BLaER1 (cell line): ENCODE measurements at regions not wholly inside any gene's neighbourhood (a gene's known extent, or its start where the extent isn't known, plus 50 kb on each side); places are given as distances from the start of the nearest gene placed in this dataset.

Source experiments
- H3K27ac ChIP-seq: shearing (Covaris generic); formaldehyde crosslinking; 2 replicates; pipeline ENCODE4 v1.8.1; 2022
- H3K27me3 ChIP-seq: shearing (Covaris generic); formaldehyde crosslinking; 2 replicates; pipeline ENCODE4 v1.8.1; 2022
- H3K36me3 ChIP-seq: shearing (Covaris generic); formaldehyde crosslinking; 2 replicates; pipeline ENCODE4 v1.8.1; 2022
- H3K4me1 ChIP-seq: shearing (Covaris generic); formaldehyde crosslinking; 2 replicates; pipeline ENCODE4 v1.8.1; 2022
- H3K4me2 ChIP-seq: shearing (Covaris generic); formaldehyde crosslinking; 2 replicates; pipeline ENCODE4 v1.8.1; 2022
- H3K4me3 ChIP-seq: shearing (Covaris generic); formaldehyde crosslinking; 2 replicates; pipeline ENCODE4 v1.8.1; 2022
- H3K9ac ChIP-seq: shearing (Covaris generic); formaldehyde crosslinking; 2 replicates; pipeline ENCODE4 v1.8.1; 2022
- H3K9me3 ChIP-seq: shearing (Covaris generic); formaldehyde crosslinking; 2 replicates; pipeline ENCODE4 v1.8.1; 2022
- H4K20me1 ChIP-seq: shearing (Covaris generic); formaldehyde crosslinking; 2 replicates; pipeline ENCODE4 v1.8.1; 2022
- Cebpa-rat ChIP-seq: shearing (Covaris generic); IDR thresholded peaks from 2 replicates; pipeline ENCODE4 v1.8.1; 2022

- H3K4me1 ChIP-seq: no peaks in the 10 kb centered on the region
- H3K9ac ChIP-seq: no peak overlapping the region
- peaks cover 87% of the 10 kb centered on the region for H3K27me3 ChIP-seq
- no peak overlapping the region for H3K4me3 ChIP-seq
- no peak overlapping the region for H3K27ac ChIP-seq
- TF ChIP-seq Cebpa-rat: no peak
- H3K4me2 ChIP-seq: no peak overlapping the region
- no peaks in the 10 kb centered on the region for H3K36me3 ChIP-seq
- 0 out of 2 replicates have a peak, but pooled peaks cover 5% of the 10 kb centered on the region for H4K20me1 ChIP-seq
- H3K9me3 ChIP-seq: no peaks in the 10 kb centered on the region
Measured at GRCh38 chrX:124232523-124233201, 99.8 kb upstream of the TEX13D start.

- no peak for TF ChIP-seq Cebpa-rat
Measured at GRCh38 chrX:124234348-124234747, 98.1 kb upstream of the TEX13D start.

GRCh38 chrX:124238268-124238667 lies 94.2 kb upstream of the TEX13D start:
- H3K9ac ChIP-seq: no peak overlapping the region
- H3K9me3 ChIP-seq: no peaks in the 10 kb centered on the region
- H3K4me1 ChIP-seq: no peaks in the 10 kb centered on the region
- H4K20me1 ChIP-seq: no peaks in the 10 kb centered on the region
- no peak overlapping the region for H3K4me2 ChIP-seq
- H3K27me3 ChIP-seq: peaks cover 87% of the 10 kb centered on the region
- no peaks in the 10 kb centered on the region for H3K36me3 ChIP-seq
- no peak overlapping the region for H3K27ac ChIP-seq
- H3K4me3 ChIP-seq: no peak overlapping the region
- TF ChIP-seq Cebpa-rat: no peak

More at GRCh38 chrX:124234348-124234747, 98.1 kb upstream of the TEX13D start:
- Histone ChIP-seq H3K4me3 (no peak overlapping the region), H3K36me3 (no peaks in the 10 kb centered on the region), H3K27ac (no peak overlapping the region), H3K9ac (no peak overlapping the region), H3K27me3 (peaks cover 87% of the 10 kb centered on the region), H3K4me2 (no peak overlapping the region), H3K9me3 (no peaks in the 10 kb centered on the region), H3K4me1 (no peaks in the 10 kb centered on the region), H4K20me1 (0 out of 2 replicates have a peak, but pooled peaks cover 5% of the 10 kb centered on the region)

DNA sequence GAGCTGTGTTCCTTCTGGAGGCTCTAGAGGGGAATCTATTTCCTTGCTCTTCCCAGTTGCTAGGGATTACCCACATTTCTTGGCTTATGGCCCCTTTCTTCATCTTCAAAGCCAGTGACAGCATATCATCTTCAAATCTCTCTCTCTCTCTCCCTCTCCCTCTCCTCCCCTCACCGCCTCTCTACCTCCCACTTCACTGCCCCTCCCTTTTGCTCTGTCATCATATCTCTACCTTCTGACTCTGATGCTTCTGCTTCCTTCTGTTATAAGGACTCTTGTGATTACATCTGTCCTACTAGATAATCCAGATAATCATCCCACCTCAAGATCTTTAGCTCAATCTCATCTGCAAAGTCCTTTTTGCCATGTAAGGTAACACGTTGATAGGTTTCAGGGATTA lies 93.1 kb upstream of the TEX13D start:
- Histone ChIP-seq H3K27ac (no peak overlapping the region), H4K20me1 (no peaks in the 10 kb centered on the region), H3K4me2 (no peak overlapping the region), H3K4me1 (no peaks in the 10 kb centered on the region), H3K9ac (no peak overlapping the region), H3K36me3 (no peaks in the 10 kb centered on the region), H3K9me3 (no peaks in the 10 kb centered on the region), H3K27me3 (peaks cover 87% of the 10 kb centered on the region), H3K4me3 (no peak overlapping the region)
- TF ChIP-seq Cebpa-rat: no peak

DNA sequence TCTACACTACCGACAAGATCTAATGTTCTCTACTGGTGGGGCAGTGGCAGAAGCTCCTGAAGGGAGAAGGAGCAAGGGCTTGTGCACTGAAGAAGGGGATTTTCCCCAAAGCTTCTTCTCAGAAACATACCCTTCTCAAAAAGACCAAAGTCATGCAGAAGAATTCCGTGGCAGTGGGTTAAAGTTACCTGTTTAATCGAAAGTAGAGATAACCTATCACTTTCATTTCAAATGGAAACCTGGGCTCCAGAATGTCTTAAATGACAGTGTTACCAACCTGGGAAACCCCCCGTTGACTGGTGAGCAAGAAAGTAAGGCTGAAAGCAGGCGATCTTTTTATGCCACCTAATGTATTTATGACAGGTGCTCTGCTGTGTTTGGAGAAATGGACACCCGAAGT lies 92.5 kb upstream of the TEX13D start:
- H3K4me1 ChIP-seq: no peaks in the 10 kb centered on the region
- peaks cover 85% of the 10 kb centered on the region for H3K27me3 ChIP-seq
- no peak for TF ChIP-seq Cebpa-rat
- H3K9ac ChIP-seq: no peak overlapping the region
- H3K9me3 ChIP-seq: no peaks in the 10 kb centered on the region
- H3K36me3 ChIP-seq: no peaks in the 10 kb centered on the region
- no peak overlapping the region for H3K4me3 ChIP-seq
- no peak overlapping the region for H3K4me2 ChIP-seq
- no peak overlapping the region for H3K27ac ChIP-seq
- no peaks in the 10 kb centered on the region for H4K20me1 ChIP-seq

- Histone ChIP-seq H4K20me1 (no peaks in the 10 kb centered on the region), H3K4me1 (no peaks in the 10 kb centered on the region), H3K27ac (no peak overlapping the region), H3K36me3 (no peaks in the 10 kb centered on the region), H3K9ac (no peak overlapping the region), H3K4me2 (no peak overlapping the region), H3K9me3 (no peaks in the 10 kb centered on the region), H3K4me3 (no peak overlapping the region), H3K27me3 (peaks cover 84% of the 10 kb centered on the region)
- TF ChIP-seq Cebpa-rat: no peak
Measured at GRCh38 chrX:124240422-124240821, 92.0 kb upstream of the TEX13D start.

- Histone ChIP-seq H3K36me3 (no peaks in the 10 kb centered on the region), H4K20me1 (no peaks in the 10 kb centered on the region), H3K9me3 (peaks cover 9% of the 10 kb centered on the region; the same call in 1 of the 2 replicates), H3K4me1 (no peaks in the 10 kb centered on the region), H3K4me2 (no peak overlapping the region), H3K4me3 (no peak overlapping the region), H3K27ac (no peak overlapping the region), H3K9ac (no peak overlapping the region), H3K27me3 (peaks cover 87% of the 10 kb centered on the region)
- TF ChIP-seq Cebpa-rat: no peak
Measured at GRCh38 chrX:124242131-124242530, 90.3 kb upstream of the TEX13D start.

DNA sequence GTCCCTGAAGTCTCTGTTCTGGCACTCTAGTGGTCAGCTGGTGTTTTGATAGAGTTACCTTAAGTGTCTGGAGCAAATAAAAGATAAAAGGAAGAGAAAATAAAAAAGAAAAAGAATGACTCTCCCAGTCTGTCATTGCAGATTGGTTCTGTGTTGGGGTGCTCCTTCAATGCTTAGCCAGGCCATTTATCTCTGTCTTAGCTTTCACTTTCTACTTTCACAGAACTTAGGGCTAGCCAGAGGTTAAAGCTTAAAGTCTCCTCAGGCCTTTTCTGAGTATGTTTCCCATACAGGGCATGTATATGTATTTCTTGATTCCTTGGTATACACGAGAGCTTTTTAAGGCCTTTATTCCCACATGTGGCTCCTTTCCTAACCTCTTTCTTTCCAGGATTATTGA lies 83.1 kb upstream of the TEX13D start:
- H3K27ac ChIP-seq: no peak overlapping the region
- H3K36me3 ChIP-seq: no peaks in the 10 kb centered on the region
- no peaks in the 10 kb centered on the region for H3K4me1 ChIP-seq
- H3K27me3 ChIP-seq: peaks cover 84% of the 10 kb centered on the region
- no peak for TF ChIP-seq Cebpa-rat
- no peak overlapping the region for H3K4me3 ChIP-seq
- no peaks in the 10 kb centered on the region for H4K20me1 ChIP-seq
- H3K4me2 ChIP-seq: no peak overlapping the region
- H3K9ac ChIP-seq: no peak overlapping the region
- H3K9me3 ChIP-seq: peaks cover 33% of the 10 kb centered on the region

DNA sequence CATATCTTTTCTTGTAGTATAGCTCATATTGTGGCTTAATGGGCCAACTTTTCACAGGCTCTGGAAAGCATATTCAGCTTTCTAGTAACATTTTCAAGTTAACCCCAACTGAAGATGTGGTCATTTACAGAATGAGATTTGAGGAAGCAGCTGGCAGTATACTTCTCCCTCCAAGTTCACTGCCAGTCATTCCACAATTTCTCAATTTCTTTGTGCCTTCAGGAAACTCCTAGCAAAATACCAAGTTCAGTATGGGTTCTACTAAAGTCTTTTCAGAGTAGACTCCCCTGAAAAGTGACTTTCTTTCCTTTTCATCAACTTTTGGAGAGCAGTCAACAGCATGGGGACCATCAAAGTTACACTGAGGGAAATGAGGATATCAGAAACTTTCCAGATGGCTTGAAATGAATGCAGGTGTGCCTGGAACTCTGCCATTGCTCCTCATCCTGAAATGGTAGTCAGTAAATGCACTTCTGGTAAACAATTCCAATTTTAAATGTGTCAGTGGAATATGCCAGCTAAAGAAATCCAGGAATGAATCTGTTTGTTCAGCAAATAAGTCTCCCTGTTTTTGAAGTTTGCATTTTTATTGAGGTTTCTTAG lies 81.5 kb upstream of the TEX13D start:
- no peak overlapping the region for H3K4me2 ChIP-seq
- peaks cover 79% of the 10 kb centered on the region for H3K27me3 ChIP-seq
- no peak for TF ChIP-seq Cebpa-rat
- no peak overlapping the region for H3K27ac ChIP-seq
- no peaks in the 10 kb centered on the region for H4K20me1 ChIP-seq
- H3K4me1 ChIP-seq: no peaks in the 10 kb centered on the region
- H3K36me3 ChIP-seq: no peaks in the 10 kb centered on the region
- no peak overlapping the region for H3K4me3 ChIP-seq
- H3K9ac ChIP-seq: no peak overlapping the region
- peaks cover 33% of the 10 kb centered on the region for H3K9me3 ChIP-seq

DNA sequence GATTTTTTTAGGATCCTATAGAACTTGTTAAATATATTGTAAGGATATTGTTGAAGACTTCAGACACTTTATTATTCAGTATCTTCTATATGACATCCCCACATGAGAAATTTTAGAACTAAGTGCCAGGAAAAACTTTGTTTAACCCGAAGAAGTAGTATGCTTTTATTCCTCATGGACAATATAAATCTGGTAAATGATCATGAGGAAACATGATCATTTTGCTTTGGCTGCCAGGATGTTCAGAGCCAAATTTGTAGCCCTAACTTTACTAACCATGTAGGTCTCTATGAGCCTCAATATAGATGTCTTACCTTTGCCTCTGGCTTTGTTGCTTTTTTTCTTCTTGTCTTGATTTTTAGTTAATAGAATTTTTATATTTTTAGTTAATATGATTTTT lies 77.8 kb upstream of the TEX13D start:
- H4K20me1 ChIP-seq: no peaks in the 10 kb centered on the region
- peaks cover 88% of the 10 kb centered on the region for H3K27me3 ChIP-seq
- H3K9me3 ChIP-seq: 0 out of 2 replicates have a peak, but pooled peaks cover 3% of the 10 kb centered on the region
- no peaks in the 10 kb centered on the region for H3K36me3 ChIP-seq
- H3K4me3 ChIP-seq: no peak overlapping the region
- H3K9ac ChIP-seq: no peak overlapping the region
- no peak overlapping the region for H3K27ac ChIP-seq
- H3K4me2 ChIP-seq: no peak overlapping the region
- no peaks in the 10 kb centered on the region for H3K4me1 ChIP-seq
- no peak for TF ChIP-seq Cebpa-rat
